CD4-positive, alpha-beta T cell treated with Interleukin-6 for 4 hours (primary cell): ENCODE measurements at regions not wholly inside any gene's neighbourhood (a gene's known extent, or its start where the extent isn't known, plus 50 kb on each side); places are given as distances from the start of the nearest gene placed in this dataset.
"Not testable (repeated sequence)": the region's sequence is repeated elsewhere in the genome, so short reads cannot be mapped to it uniquely, and the experiment has no call there.

Experiments
- DNase-seq: peaks from one replicate; pipeline ENCODE4 v3.0.0-alpha.2; 2020; ENCODE audit warnings: mixed read lengths

GRCh38 chr16:8032406-8032805 is 557.9 kb downstream of the TMEM114 start:
- no peak for DNase-seq

GRCh38 chr16:8030004-8030403 is 560.3 kb downstream of the TMEM114 start:
- not testable (repeated sequence) for DNase-seq

- no peak for DNase-seq
Measured at GRCh38 chr16:8026450-8026849, 563.9 kb downstream of the TMEM114 start.

GRCh38 chr16:8023326-8023725 is 567.0 kb downstream of the TMEM114 start:
- no peak for DNase-seq

GRCh38 chr16:8005096-8005860 is 585.0 kb downstream of the TMEM114 start:
- no peak for DNase-seq

GRCh38 chr16:7998789-7999453 is 591.4 kb downstream of the TMEM114 start:
- DNase-seq = no peak

GRCh38 chr16:7997966-7998365 is 592.3 kb downstream of the TMEM114 start:
- DNase-seq = no peak

GRCh38 chr16:7992616-7993015 is 597.7 kb downstream of the TMEM114 start:
- DNase-seq = no peak

DNA sequence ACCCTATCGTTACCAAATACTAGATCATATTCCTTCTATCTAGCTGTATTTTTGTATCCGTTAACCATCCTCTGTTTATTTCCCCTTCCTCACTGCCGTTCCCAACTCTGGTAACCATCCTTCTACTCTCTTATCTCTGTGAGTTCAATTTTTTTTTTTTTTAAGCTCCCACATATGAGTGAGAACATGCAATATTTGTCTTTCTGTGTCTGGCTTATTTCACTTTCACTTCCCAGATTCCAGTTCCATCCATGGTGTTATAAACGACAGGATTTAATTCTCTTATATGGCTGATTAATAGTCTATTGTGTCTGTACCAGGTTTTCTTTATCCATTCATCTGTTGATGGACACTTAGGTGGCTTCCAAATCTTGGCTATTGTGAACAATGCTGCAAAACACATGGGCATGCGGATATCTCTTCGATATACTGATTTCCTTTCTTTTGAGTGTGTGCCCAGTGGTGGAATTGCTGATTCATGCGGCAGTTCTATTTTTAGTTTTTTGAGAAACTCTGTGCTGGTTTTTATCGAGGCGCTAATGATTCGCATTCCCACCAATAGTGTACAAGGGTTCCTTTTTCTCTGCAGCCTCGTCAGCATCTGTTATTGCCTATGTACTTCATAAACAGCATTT is 599.6 kb downstream of the TMEM114 start:
- no peak for DNase-seq

DNA sequence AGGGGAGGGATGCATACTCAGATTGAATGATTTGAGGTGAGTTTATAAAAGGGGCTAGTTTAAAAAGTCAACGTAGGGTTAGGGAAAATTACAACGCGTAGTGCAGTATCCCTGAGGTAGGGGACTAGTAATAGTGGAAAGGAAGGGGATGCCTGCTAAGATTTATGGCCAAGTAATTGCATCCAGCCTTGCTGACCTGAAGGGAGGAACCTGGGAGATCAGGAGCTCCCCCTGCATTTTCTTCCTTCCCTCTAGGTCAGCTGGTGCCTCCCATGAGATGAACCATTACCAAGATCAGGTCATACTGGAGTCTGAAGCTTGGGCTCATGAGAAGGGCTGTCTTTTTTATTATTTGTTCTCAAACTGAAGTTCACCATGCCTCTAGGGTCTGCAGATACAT is 606.6 kb downstream of the TMEM114 start:
- no peak for DNase-seq

- no peak for DNase-seq
Measured at GRCh38 chr16:7980133-7980483, 610.2 kb downstream of the TMEM114 start.

- no peak for DNase-seq
Measured at GRCh38 chr16:7979448-7980132, 610.7 kb downstream of the TMEM114 start.

DNA sequence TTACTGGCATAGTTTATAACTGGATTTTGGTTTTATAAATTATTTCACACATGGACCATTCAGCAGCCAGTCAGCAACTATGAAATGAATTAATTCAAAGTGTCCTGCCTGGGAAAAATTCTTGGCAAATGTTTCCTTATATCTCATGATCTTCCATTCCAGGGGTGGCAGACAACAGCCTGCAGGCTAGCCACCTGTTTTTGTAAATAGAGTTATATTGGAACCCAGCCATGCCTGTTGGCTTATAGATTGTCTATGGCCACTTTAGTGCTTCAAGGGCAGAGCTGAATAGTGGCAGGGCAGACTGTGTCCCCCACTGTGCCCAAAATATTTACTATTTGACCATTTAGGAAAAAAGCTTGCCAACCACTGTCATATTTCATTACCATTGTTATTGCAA is 613.7 kb downstream of the TMEM114 start:
- no peak for DNase-seq

DNA sequence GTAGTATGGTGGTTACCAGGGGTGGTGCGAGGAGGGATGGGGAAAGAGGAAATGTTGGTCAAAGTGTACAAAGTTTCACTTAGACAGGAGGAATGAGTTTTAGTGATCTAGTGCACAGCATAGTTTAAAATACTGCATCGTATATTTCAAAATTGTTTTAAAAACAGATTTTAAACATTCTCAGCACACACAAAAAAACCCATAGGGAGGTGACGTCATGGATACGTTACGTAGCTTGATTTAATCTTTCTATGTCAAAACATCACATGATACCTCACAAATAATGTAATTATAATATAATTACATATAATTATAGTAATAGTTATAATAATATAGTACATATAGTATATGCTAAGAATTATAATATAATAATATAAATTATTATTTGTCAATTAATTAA is 614.2 kb downstream of the TMEM114 start:
- DNase-seq = no peak

GRCh38 chr16:7967996-7968509 is 622.3 kb downstream of the TMEM114 start:
- DNase-seq = no peak

- DNase-seq = no peak
Measured at GRCh38 chr16:7964744-7965143, 625.6 kb downstream of the TMEM114 start.

- DNase-seq = no peak
Measured at GRCh38 chr16:7964167-7964566, 626.1 kb downstream of the TMEM114 start.

GRCh38 chr16:7962091-7962879 is 628.0 kb downstream of the TMEM114 start:
- no peak for DNase-seq

DNA sequence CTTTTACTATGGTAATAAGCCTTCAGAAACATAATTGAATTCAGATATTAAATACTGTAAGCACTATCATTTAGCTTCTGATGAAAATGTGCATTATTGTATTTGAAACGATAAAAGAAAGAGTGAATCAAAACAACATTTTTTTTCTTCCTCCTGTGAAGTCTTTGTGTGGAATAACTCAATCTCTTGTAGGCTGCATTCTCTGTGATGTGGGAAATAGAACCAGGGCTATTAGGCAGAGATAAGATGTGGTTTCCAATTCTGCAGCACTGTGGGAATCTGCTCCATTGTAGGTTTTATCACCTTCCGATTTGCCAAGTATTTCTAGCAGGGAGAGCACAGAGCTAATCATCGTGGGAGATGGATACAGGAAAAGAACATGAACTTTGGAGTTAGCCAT is 624.5 kb downstream of the RBFOX1 start:
- no peak for DNase-seq

- no peak for DNase-seq
Measured at GRCh38 chr16:7953360-7953759, 620.7 kb downstream of the RBFOX1 start.

- DNase-seq = no peak
Measured at GRCh38 chr16:7946142-7946541, 613.5 kb downstream of the RBFOX1 start.

DNA sequence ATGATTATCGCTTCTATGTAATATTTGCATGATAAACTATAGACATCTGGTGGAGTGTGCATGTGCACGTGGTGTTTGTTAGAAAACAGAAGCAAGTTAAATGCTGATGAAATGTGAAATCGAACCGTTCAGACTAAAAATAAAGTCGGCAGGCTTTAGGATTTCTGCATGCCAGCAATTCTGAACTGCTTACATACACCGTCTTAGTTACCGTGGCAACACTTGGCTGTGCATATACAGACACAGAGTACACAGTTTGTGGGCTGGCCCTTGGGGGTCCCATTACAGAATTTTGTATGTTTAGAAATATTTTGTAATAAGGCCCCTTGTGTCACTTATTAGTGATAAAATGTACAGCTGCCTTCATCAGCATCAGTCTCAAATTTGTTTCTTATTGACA is 605.5 kb downstream of the RBFOX1 start:
- no peak for DNase-seq

GRCh38 chr16:7921345-7921744 is 588.7 kb downstream of the RBFOX1 start:
- no peak for DNase-seq
